DMS53 treated with DMSO at 0.1 percent for 48 hours (cell line): ENCODE measurements at regions not wholly inside any gene's neighbourhood (a gene's known extent, or its start where the extent isn't known, plus 50 kb on each side); places are given as distances from the start of the nearest gene placed in this dataset.

Source experiments
- DNase-seq: peaks from one replicate; lab custom pipeline; 2025; ENCODE audit not compliant: unreplicated experiment; lab: John Stamatoyannopoulos, UW

DNA sequence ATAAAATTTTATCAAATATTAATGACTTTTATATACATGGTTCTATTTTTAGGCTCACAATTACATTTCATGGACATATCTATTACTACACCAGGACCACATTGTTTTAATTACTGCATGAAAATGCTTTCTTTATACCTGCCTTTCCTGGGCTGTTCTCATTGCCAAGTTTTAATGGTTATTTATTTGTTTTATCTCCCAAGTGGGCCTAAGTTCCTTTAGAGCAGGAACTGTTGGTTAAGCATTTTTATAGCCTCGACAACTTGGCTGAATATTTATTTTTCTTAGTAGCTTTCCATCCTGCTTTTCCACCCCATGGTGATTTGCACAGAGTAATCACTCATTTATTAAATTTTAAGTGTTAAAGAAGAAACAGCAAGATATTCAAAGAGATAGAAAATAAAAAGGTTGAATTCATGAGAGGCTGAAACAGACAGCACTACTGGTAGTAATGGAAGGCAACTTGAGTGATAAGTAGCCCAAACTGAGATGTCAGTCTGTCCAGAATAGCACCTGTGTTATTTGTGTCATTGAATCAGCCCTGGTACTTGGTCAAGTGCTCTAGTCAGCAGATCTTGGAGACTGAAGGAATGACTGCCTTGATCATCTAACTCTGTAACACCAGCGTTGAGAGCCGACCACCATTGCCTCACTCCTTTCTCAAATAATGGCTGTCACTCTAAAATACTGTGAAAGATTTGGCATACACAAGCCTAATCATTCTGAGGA is 119.1 kb upstream of the EGLN3 start:
- DNase-seq = no peak

DNA sequence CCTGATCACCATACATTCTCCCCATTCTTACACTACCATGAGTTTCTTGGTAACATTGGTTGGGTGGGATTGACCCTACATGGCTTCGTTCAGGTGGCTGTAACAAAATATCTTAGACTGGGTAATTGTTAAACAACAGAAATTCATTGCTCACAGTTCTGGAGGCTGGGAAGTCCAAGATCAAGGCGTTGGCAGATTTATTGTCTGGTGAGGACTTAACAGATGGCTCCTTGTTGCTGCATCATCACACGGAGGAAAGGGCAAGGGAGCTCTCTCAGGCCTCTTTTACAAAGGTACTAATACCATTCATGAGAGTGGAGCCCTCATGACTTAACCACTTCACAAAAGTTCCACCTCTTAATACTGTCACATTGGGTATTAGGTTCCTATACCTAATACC is 116.7 kb upstream of the EGLN3 start:
- DNase-seq = no peak

DNA sequence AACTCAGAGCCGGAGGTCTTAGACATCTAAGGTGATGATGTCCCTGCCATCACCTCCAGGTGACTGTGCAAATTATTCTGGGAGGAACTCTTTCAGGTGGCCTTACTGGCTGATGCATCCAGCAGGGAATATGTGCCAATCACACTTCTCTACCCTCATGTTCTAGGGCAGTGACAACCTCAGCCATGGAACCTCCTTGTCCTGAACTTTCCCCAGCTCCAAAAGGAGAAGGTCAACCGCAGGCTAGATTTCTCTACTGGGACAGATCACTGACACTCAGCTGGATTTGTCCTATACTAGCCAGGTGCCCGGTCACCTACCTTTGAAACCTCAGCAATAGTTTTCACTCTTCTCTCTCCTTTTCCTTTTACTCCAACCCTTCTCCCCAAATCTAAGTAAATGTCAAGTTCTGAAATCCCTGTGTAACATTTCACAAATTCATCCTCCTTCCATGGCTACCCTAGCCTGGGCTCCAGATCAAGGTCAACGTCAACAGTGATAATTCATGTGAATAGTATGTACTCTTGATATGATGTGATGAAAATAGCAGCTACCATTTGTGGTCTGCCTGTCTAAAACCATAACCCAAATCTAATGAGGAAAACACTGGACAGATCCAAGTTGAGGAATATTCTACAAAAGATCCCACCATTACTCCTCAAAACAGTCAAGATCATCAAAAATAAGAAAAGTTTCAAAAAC is 115.0 kb upstream of the EGLN3 start:
- no peak for DNase-seq

DNA sequence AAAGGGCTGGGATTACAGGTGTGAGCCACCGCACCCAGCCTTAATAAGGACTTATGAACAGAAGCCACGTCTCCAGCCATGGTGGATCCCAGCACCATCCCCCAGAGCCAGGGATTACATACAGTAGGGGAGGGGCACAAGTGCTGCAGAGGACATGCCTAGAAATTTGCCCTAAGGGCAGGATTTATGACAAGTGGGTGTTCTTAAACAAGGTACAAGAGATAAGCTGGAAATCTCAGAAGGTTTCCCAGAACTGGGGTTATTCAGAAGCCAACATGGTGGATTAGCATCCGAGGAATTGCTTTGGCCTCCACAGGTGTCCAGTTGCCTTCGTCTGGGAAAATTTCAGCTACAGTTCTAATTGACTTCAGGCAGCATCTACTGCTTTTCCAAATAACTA is 114.4 kb upstream of the EGLN3 start:
- DNase-seq = no peak

DNA sequence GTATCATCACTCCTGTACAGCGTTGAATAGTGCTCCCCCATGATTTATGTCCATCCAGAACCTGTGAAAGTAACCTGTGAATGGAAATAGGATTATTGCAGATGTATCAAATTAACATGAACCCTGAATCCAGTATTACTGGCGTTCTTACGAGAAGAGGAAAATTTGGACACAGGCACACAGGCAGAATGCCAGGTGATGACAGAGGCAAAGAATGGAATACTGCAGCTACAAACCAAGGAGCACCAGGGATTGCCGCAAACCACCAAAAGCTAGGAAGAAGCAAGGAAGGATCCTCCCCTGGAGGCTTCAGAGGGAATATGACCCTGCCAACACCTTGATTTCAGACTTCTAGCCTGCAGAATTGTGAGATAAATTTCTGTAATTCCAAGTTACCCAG is 113.5 kb upstream of the EGLN3 start:
- DNase-seq = no peak

DNA sequence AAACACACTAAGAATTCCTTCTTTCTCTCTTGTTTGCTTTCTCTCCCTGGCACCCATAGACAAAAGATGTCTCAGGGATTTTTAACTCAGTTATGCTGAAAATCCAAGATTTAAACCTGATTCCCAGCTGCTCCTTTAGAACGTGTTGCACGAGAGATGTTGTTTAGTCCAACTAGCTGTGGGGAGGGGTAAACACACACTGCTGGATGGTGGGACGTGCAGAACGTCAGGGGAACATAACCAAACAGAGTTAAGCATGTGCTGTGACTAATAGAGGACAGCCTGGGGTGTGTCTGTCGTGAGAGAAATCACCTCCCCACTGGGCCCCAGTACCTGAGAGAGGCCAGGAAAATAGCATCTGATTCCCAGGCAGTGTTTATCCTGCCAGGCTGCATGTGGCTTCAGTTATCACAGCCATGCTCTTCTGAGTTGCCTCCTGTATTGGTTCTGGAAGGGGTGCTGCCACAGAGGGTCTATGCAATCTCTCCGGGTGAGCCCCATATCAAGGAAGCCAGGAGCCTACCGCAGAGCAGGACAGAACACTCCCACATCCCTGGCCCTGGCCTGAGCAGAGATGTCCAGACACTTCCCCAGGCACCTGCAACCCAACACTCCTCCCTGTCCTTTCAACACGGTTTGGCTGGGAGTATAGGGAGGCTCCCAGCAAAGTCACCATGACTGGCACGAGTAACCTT is 112.7 kb upstream of the EGLN3 start:
- no peak for DNase-seq

DNA sequence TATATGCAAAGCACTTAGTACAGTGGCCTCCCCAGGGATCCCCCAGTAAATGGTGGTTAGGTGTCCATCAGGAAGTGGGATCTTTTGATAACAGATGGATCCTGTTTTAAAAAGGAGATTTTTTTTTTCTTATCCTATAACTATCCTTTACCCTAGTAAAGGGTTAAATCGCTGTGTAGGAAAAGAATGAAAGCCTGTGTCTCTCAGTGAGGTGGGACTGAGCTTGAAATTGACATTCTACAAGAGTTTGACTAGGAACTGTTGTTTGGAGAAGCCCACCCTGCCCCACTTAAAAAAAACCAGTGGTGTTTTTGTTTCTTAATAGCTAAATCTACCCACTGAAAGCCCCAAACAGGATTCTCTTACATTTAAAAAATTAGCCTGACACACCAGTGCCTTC is 112.2 kb upstream of the EGLN3 start:
- DNase-seq = no peak

DNA sequence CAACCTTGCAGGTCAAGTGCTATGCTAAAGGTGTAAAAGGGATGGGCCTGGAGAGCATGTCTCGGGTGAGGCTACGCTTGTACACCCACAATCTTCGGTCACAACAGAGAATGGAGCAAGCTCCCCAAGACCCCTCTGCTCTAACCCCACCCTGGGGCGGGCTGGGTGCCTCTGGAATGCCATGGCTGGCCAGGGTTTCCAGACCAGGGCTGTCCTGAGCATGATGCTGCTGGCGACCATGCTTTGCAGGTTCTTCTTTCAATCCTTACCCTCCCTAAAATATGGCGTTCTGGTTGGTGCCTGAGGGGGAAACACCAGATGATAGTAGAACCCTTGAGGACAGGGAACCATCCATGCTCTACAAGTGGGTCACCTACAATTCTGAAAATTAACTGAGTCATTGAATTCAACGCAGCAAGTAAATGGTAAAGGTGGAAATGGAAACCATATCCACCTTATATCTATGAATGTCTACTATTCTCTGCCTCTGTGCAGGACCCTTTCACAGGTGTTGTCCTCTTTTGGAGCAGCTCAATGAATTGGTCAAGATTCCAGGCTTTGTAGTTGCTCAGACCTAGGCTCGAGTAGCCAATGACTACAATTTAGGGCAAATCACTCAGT is 111.6 kb upstream of the EGLN3 start:
- DNase-seq = no peak

DNA sequence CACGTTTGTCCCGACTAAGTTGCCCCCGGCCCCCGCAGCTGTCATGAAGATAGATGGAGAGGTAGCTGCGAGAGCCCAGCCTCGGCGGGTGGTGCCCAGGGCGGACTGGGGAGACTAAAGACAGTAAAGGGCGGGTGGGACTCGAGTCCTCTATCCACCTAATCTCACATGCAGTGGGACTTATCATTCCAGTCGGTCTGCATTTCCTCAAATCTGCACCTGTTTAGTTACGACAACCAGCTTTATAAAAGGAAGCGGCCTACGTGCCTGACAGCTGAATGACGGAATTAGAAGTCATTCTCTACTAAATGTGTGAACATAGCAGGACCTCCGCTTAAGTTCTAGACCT is 109.8 kb upstream of the EGLN3 start:
- DNase-seq = no peak

DNA sequence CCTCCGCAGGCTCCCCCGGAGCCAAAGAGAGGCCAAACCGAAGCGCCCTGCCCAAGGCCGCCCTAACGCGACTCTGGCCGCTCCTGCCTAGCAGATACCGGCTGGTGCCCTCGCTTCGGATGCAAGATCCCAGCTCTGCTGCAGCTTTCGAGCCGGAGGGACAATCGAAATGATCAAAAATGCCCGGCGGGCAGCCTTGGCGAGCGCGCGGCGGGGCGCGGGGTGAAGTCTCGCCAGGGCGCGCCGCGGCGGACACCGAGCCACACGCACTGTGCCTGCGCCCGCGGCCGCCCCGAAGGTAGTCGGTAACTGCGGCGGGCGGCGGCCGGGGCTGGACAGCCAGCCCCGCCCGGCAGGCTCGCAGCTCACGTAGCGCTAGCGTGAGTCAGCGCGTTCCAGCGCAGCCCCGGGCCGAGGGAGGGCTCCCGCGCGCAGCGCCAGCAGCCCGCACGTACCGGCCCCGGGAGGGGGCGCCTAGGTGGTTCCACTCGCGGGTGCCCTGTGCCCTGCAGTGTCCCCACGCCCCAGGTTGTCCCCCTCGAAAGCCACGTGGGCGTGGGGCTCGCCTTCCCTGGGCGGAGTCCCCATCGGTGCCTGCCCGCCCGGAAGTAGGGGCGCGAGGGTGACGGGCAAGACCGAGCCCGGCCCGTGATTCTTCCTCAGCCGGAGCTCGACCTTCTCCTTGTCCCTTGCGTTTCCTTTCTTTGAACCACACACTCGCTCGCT is 109.2 kb upstream of the EGLN3 start:
- peak; percentile 43 for DNase-seq

DNA sequence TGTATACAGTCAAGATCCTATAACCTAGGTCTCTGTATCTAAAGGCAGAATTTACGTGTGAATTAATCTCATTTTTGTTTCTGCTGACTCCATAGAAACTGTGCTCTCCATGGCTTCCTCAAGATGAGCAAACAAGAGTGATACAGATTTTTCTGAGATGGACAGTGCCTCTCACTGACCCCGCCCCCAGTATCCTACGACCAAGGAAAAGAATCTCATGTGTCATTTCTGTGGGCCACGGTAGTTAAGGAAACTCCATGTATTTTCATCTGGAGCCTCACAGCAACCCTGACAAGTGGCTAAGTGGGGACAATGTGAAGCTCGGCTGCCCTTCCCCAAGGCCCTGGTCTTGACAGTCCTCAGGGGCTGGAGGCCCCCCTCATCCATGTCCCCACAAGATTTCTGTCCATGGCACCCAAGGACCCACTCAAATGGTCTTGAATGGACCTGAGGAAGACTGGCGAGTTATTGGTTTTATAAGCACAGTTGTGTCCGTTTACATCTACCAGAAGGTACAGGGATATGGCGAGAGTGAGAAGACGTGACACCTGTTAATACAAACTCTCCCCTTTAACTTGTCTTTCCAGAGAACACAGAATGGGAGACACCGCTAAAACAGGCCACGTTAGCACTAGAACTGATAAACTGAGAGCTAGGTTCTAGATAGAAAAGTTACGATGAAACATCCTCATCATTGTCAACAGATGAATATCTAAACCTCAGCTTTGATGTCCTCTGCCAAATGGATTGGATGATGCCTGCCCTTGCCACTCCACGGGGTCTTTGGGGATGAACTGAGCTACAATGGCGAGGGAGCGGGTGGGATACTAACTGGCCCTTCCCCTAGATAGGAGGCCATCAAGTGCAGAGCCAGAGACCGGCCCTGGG is 108.4 kb upstream of the EGLN3 start:
- no peak for DNase-seq

DNA sequence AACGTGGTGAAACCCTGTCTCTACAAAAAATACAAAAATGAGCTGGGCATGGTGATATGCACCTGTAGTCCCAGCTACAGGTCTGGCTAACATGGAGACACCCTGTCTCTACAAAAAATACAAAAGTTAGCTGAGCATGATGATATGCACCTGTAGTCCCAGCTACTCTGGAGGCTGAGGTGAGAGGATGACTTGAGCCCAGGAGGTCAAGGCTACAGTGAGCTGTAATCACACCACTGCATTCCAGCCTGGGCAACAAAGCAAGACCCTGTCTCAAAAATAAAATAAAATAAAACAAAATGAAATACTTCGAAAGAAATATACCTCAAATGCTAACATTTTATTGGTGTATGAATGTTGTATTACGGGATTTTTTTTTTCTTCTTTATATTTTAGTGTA is 107.6 kb upstream of the EGLN3 start:
- no peak for DNase-seq

DNA sequence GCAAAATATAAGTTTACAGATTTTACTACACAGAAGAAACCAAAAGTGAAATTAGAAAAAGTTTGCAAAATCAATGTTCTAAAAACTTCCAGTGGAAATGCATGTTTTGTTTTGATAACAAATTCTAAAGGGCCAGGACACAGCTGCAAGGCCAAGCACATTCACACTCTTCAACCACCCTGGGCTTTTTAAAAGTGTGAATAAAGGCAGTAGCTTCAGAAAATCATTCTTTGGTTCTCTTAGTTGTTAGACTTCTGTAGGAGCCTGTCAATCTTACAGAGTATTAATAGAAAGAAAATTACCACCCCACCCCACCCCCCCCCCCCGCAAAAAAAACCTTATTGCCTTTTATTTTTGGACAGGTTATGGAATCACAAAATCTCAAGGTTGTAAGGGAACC is 105.2 kb upstream of the EGLN3 start:
- DNase-seq = no peak

DNA sequence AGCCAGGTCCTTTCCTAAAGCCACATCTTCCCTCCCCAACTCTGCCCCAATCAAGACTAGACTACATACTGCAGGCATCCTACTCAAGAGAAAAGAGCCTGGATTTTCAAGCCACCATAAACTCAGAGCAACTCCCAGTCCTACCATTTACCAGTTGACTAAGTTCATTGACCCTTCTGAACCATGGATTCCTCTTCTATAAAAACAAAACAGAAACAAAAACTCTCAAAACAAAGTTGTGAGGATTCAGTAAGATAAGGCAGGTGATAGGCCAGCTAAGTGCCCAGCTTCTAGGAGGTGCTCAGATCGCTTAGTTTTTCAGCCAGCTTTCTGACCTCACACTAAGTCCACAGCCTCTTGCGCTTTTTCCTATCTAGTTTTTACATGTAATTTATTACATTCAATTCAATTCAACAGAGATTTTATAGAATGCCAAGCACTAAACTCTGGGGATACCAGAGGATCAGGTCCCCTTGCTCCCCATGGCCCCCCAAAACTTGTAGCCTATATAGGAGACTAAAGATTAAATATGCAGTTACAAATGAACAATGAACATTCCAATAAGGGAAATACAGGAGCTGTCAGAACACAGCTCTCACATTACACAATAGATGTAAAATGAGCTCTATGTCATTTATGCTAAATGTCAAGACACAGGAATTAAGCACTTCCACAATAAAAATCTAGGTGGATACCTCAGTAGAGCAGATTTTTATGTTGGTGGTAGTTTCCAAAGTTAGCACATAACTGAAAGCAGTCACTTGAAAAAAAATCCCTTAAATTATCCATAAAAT is 104.5 kb upstream of the EGLN3 start:
- no peak for DNase-seq

DNA sequence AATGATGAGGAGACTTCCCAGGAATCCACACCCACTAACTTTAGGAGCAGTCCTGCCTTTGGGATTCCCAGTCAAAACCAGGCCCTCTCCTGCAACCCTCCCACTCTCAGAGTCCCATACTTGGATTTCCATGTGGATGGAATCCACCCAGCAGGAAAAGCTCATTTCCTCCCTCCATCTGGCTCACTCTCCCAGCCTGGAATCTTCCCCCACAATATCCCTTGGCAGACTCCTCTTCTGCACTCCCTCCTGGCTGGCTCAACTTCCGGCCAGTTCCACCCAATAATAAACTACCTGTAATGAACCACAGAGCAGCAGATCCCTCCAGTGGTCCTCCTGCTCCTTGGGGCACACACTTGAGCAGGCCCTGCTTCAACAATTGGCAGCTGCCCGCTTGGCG is 102.8 kb upstream of the EGLN3 start:
- DNase-seq = no peak

DNA sequence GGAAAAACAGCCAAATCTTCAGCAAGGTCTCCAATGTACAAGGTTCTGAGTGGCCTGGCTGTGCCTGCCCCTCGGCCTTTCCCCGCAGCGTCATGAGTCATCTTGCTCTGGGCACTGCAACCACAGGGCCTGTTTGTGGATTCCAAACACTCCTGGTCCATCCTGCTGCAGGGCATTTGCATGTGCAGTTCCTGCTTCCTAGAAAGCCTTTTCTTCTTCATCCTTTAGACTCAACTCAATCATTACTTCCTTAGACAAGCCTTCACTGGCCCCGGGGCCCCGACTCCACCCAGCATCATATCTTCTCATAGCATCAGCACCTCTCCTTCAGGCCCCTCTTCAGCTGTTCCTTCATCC is 101.8 kb upstream of the EGLN3 start:
- no peak for DNase-seq

DNA sequence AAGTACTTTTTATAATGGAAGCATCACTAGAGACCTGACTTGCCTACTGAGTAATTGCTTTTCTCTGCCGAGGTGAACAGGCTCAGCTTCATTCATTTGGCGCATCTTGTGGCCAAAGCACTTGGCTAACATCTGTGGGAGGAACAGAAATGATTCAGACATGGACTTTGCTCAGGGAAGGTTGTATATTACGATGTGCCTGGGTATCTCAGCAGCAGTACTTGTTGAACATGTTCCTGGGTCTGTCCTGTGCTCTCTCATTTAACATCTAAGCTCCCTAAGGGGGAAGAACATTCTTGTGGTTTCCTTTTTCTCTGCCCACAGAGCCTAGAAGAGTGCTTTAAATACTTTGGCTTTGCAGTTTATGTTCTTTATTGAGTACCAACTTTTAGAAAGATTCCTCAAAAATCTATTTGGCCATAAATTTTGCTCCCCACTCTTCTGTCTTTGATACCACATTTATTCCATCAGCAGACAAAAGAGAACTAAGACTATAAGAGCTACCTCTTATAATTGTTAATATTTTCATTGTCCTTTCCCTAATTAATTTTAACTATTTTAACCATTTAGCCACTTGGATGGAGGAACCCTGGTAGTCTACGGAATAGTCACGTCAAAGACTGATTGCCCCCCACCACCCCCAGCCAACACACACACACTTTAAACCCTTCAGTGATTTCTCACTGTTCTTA is 101.2 kb upstream of the EGLN3 start:
- peak; percentile 43 for DNase-seq

DNA sequence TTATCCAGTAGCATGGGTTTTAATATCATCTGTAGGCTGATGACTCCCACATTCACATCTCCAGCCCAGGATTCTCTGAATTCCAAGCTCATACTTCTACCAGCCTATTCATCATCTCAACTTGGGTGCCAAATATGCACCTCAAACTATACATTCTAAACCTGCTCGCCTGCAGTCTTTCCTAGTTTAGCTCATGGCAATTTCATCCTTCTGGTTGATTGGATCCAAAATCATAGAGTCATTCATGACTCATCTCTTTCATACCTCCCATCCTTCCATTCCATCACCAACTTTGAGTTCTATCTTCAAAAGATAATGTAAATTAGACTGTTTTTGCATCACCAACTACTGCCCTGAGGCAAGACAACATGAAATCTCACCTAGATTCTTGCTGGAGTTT is 99.7 kb upstream of the EGLN3 start:
- no peak for DNase-seq

DNA sequence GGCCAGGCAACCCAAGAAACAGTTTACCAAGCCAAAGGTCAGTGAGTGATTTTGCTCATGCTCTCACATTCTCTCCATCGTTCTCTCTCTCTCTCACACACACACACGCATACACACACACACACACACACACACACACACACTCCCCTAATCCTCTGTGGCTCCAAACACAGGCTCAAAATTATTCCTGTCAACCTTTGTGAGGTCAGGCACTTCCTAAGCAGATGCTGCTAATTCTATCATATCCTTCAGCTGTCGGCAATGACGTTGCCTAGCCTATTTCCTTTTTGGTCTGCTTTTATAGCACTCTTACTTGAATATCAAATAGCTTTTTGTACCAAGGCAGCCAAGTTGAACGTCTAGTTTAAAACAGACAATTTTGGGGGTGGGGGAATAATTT is 98.9 kb upstream of the EGLN3 start:
- no peak for DNase-seq
